ENCODE measurements at regions not wholly inside any gene's neighbourhood (a gene's known extent, or its start where the extent isn't known, plus 50 kb on each side); places are given as distances from the start of the nearest gene placed in this dataset.

GRCh38 chr1:192497214-192497794, 78.3 kb upstream of the RGS1 start:
- Histone ChIP-seq H3K27me3 (replicated peaks in 1 of 4; ENCODE audit: control insufficient read depth in 3 of 4, extremely low read depth in 1 of 4, insufficient read depth in 3 of 4, low read length in 3 of 4) (no peaks in the 10 kb centered on the region), H3K36me3 (ENCODE audit: control insufficient read depth in 2 of 4, insufficient read depth in 4 of 4, low read length in 3 of 4) (no peaks in the 10 kb centered on the region), H4K91ac (replicated peaks; ENCODE audit: insufficient read length, low read length) (no peak overlapping the region), H2BK120ac (replicated peaks; ENCODE audit: low read depth, low read length) (no peak overlapping the region), H2BK20ac (ENCODE audit: low read length) (no peak overlapping the region), H2AFZ (ENCODE audit: low read length) (no peak overlapping the region), H3K18ac (ENCODE audit: extremely low read depth, low read length) (no peak overlapping the region), H2BK5ac (ENCODE audit: low read depth, low read length) (no peak overlapping the region), H4K8ac (ENCODE audit: extremely low read depth, insufficient read depth, low read length) (no peak overlapping the region), H3K27ac (ENCODE audit: low read depth, low read length) (no peak overlapping the region), H3K4me2 (ENCODE audit: insufficient read depth in 1 of 2, low read depth in 2 of 2, low read length in 2 of 2) (no peak overlapping the region), H3K4ac (replicated peaks; ENCODE audit: insufficient read length, low read depth, low read length) (no peak overlapping the region), H3K4me1 (replicated peaks in 1 of 4; ENCODE audit: control insufficient read depth in 3 of 4, insufficient read depth in 4 of 4, low read length in 3 of 4) (no peaks in the 10 kb centered on the region), H3K4me3 (ENCODE audit: extremely low read depth in 1 of 4, insufficient read depth in 2 of 4, low read depth in 3 of 4, low read length in 4 of 4) (no peak overlapping the region), H2AK5ac (ENCODE audit: low read depth, low read length) (no peak overlapping the region), H3K9me3 (ENCODE audit: insufficient read depth in 2 of 2, low read depth in 1 of 2, low read length in 1 of 2) (peaks cover 5 to 8% of the 10 kb centered on the region in 2 experiments; a peak in 2 of 4 replicates), H3K56ac (replicated peaks; ENCODE audit: insufficient read length, low read depth, low read length) (no peak overlapping the region), H3K23ac (ENCODE audit: insufficient read length) (no peak overlapping the region), H3K23me2 (ENCODE audit: low read depth, low read length) (no peaks in the 10 kb centered on the region), H2BK12ac (ENCODE audit: low read depth, low read length) (no peak overlapping the region), H4K20me1 (replicated peaks in 1 of 2; ENCODE audit: control insufficient read depth in 1 of 2, insufficient read depth in 2 of 2, low read length in 2 of 2) (no peaks in the 10 kb centered on the region), H3K14ac (ENCODE audit: insufficient read length) (no peak overlapping the region), H3K9ac (replicated peaks in 1 of 4; ENCODE audit: extremely low read depth in 1 of 4, low read depth in 3 of 4, low read length in 3 of 4) (no peak overlapping the region), H4K5ac (ENCODE audit: insufficient read length, low read depth, low read length) (no peak overlapping the region), H3K79me1 (ENCODE audit: low read depth, low read length) (no peaks in the 10 kb centered on the region), H3K79me2 (ENCODE audit: control insufficient read depth in 1 of 2, insufficient read depth in 2 of 2, low read length in 2 of 2) (no peaks in the 10 kb centered on the region), H2BK15ac (ENCODE audit: low read length) (no peak overlapping the region)
- 96% methylated on average over 2 of the region's 2 CpGs; no CpG with 5 or more reads in 1 of the 2 experiments for WGBS, 2 experiments (ENCODE audit: extremely low coverage in 1 of 2, insufficient coverage in 1 of 2, insufficient read length in 1 of 2, insufficient replicate concordance in 2 of 2, low coverage in 1 of 2, low lambda C conversion rate in 2 of 2, missing lambda C conversion rate in 1 of 2)
- DNase-seq (ENCODE audit: low read depth in 1 of 2, low spot score in 2 of 2): no peak
- POLR2A ChIA-PET (ENCODE audit: partially characterized antibody): interaction anchor here (0.6 kb wide), 1 partner anchor 160 kb away, joined by 4 read pairs; no protein-coding TSS in a partner anchor
- FAIRE-seq: no peak
- TF ChIP-seq BACH1 (IDR thresholded peaks at IDR 0.05; ENCODE audit: low read length) (no peak), CEBPB (IDR thresholded peaks at IDR 0.05; ENCODE audit: low read depth, low read length) (no peak)
- CTCF ChIA-PET (ENCODE audit: partially characterized antibody): interaction anchor here (0.7 kb wide), 1 partner anchor 84 kb away, joined by 3 read pairs; no protein-coding TSS in a partner anchor

Data from H1 (cell line).